DMS79 treated with DMSO at 0.1 percent for 48 hours (cell line): ENCODE measurements at regions not wholly inside any gene's neighbourhood (a gene's known extent, or its start where the extent isn't known, plus 50 kb on each side); places are given as distances from the start of the nearest gene placed in this dataset.

Experiments used
- DNase-seq: peaks from one replicate; lab custom pipeline; 2025; lab: John Stamatoyannopoulos, UW

DNA sequence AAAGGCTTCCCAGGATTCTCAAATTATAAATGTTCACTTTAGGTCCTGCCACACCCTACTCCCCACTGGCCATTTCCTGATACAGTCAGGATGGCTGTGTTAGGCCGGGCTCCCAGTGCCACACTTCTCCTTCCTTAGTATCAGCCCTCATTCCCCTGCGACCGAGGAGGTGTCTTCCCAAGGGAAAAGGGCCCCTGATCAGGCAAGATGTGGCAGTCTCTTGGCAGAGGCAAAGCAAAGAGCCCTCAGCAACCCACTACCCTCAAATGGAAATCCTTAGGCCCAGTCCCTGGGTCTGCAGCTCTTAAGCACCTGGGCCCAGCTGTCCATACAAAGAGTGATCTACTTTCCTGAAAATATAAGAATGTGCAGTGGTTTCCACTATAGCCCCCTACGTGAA lies 96.5 kb upstream of the VASH1 start:
- no peak for DNase-seq

- no peak for DNase-seq
Measured at GRCh38 chr14:76666746-76667145, 94.5 kb upstream of the VASH1 start.

- DNase-seq, result no peak
Measured at GRCh38 chr14:76669770-76670169, 91.5 kb upstream of the VASH1 start.

GRCh38 chr14:76672123-76672522 lies 89.1 kb upstream of the VASH1 start:
- no peak for DNase-seq

DNA sequence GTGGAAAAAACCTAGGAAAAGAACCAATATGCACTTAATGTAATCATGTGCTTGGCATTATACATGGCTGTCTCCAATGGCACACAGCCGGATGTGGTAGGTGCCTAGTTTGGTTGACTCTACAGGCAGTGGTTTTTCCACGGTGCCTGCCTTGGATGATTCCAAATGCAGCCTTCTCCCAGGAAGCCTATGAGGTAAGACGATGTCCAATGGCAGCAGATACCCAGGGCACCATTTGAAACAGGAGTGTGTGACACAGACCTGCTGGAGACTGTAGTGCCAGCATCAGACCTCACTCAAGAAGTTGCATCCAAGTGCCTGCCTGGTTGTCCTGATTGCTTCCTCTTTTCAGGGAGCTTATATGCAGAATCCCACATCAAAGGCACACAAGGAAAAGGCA lies 88.0 kb upstream of the VASH1 start:
- no peak for DNase-seq

- no peak for DNase-seq
Measured at GRCh38 chr14:76675046-76675445, 86.2 kb upstream of the VASH1 start.

- DNase-seq, result no peak
Measured at GRCh38 chr14:76676539-76676938, 84.7 kb upstream of the VASH1 start.

DNA sequence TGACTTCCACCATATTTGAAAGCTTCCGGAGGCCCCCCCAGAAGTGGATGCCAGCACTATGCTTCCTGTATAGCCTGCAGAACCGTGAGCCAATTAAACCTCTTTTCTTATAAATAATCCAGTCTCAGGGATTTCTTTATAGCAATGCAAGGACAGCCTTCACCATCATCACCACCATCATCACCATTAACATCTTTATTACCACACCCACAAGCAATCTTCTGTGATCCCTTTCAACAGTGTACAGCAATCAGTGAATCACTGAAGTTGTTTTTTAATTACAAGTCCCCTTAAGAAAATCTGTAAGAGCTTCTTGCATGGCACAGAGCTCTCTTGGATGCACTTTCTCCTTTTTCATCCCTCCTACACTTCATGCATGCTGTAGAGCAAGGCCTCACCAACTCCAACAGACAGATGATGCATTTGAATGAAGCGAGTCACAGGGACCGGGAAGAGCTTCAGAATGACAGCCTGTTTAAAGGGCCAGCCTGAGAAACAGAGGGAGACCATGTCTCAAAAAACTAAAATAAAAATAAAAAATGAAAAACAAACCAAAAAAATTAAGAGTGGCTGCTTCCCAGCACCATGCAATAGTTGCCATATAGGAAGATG lies 83.6 kb upstream of the VASH1 start:
- DNase-seq, result no peak

DNA sequence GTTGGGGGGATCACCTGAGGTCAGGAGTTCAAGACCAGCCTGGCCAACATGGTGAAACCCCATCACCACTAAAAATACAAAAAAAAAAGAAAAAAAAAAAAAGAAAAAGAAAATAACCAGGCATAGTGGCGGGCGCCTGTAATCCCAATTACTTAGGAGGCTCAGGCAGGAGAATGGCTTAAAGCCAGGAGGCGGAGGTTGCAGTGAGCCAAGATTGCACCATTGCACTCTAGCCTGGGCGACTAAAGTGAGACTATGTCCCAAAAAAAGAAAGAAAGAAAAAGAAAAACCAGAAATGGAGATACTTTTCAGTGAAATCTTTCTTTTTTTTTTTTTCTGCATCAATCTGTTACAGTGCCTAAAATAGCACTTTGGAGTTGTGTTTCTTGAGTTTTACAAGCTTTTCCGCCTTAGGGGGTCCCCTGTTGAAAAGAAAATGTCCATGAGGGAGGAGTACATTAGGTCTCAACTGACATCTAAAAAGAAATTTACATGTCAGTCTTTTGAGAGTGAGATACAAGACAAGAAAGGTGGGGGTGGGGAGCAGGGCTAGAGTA lies 82.9 kb upstream of the VASH1 start:
- no peak for DNase-seq

DNA sequence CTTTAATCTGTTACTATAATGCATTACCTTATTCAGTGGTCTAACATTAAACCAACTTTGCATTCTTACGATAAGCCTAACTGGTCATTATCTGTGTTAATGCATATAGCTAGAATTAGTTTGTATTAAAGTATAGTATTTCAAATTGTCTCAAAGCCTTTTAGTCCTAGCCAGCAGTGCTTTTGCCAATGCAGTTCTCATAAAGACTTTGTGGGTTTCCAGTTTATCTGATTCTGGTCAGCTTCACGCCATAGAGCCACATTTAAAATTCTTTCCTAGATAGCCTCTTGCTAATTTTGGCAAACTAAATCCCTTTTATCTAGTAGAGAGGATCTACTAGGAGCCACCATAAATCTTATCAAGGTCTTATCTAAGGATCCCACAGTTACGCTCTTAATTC lies 78.9 kb upstream of the VASH1 start:
- DNase-seq, result no peak

DNA sequence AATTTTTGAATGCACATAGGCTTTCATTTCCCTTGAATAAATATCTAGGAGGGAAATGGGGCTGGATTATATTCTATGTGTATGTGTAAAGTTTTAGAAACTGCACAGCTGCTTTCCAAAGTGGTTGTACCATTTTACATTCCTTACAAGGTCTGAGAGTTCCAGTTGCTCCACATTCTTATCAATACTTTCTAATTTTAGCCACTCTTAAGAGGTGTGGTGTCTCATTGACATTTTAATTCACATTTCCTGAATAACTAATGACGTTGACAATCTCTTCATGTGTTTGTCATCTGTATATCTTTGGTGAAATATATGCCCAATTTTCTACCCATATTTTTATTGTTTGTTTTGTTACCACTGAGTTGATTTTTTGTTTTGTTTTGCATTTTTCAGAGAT lies 74.6 kb upstream of the VASH1 start:
- no peak for DNase-seq

- peak; percentile 11 for DNase-seq
Measured at GRCh38 chr14:76687611-76688382, 73.5 kb upstream of the VASH1 start.

DNA sequence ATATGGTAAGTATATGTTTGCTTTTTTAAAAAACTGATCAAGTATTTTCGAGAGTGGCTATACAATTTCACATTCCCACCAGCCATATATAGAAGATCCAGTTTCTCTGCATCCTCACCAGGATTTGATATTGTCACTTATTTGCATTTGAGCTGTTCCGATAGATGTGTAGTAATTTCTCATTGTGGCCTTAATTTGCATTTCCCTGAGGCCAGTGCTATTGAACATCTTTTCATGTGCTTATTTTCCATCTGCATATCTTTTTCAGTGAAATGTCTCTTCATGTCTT lies 72.9 kb upstream of the VASH1 start:
- no peak for DNase-seq

DNA sequence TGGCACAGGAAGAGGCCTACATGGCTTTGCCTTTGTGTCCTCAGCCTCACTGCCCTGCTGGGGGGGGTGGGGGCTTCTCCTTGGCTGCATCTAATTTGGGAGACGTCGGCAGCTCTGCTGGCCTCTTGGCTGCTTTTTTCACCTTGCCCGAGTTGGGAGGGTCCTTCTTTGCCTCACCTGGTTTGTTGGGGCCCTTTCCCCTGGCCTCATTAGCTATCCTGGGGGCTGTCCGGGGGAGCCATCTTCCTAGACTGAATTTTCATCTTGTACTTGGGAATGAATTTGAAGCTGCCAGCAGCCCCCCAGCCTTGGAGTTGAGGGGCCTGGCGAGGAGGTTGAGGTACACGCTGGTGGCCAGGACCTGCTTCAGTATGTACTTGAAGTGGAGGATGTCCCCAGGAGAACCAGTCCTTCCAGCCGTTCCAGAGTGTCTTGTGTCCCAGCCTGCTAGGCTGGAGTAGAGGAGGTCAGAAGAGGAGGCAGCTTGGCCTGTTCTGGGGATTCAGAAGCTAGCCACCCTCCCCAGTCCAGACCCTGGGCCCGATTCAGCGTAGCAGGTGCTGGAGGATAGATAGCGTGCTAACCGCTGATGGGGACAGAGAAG lies 70.7 kb upstream of the VASH1 start:
- DNase-seq, result no peak

GRCh38 chr14:76694106-76694505 lies 67.2 kb upstream of the VASH1 start:
- no peak for DNase-seq

DNA sequence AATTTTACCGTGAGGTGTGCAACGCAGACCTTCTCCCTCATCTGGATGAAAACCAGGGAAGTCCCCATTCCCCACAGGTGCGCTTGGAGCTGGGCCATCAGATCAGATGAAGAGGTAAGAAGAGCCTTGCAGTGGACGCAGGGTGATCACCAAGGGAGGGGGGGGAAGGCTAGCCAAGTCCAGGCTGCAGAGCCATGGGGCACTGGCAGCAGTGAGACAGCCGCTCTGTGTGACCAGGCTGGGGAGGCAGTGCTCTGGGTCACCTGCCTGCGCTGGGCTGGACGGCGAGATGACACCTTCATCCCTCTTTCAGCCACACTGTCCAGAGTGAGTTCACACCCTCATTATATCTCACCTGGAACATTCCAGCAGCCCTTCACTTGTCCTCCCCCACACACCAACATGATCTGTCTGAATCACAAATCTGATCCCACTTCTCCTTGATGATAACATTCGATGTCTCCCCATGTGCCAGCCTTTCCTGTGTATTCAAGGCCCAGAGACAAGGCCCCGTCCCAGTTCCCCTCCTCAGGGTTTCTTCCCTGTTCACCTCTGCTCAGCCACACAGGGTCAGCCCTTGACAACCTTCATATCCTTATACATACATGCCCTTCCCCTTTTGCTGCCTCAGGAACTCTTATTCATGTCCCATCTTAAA lies 65.9 kb upstream of the VASH1 start:
- DNase-seq, result no peak

GRCh38 chr14:76696361-76696760 lies 64.9 kb upstream of the VASH1 start:
- DNase-seq, result no peak

- DNase-seq, result no peak
Measured at GRCh38 chr14:76696791-76697190, 64.5 kb upstream of the VASH1 start.

GRCh38 chr14:76697246-76697905 lies 63.9 kb upstream of the VASH1 start:
- no peak for DNase-seq

DNA sequence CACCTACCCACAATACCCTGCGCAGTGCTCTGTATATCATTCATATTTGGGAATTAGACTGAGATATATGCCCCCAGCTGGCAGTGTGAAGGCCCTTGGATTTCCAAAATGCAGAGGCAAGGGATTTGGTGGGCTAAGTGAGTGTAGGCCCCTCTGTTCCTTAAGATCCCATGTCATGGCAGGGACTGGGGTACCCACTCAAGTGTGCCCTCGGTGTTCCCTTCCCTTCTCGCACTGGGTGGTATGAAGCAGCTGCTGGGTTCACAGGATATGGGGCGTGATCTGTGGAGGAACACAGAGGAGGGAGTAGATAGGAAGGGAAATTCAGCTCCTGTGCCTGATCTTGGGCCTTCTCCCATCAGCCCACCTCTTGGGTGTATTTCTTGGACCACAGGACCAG lies 63.1 kb upstream of the VASH1 start:
- no peak for DNase-seq

GRCh38 chr14:76698631-76699030 lies 62.6 kb upstream of the VASH1 start:
- no peak for DNase-seq

DNA sequence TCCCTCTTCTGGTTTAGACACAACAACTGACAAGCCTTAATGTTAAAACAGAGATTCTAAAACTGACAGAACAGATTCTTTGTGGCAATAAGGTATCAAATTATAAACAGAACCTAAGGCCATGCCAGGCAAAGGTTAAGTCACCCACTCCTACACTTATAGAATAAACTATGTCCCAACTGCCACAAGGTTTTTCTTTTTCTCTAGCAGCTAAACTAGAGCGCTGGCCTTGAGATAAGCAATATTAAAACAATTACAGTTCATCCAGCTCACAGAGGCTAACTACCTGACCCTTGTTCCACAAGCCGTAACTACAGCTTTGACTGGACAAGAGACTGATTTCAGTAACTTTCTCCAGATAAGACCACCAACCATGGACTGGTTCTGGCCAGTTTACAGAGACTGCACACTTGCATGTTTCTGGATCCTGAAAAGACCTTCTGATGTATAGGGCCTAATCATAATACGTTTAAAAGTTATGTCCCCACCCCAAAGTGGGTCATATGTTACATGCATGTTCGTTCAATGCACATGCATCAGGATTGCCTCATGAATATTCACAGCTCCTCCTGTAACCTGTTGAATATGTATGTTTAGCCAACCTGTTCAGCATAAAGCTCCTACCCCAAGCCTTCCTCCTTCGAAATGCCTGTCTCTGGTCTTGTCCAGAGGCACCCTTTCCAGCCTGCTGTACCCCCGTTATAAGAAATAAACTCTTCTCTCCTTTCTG lies 61.9 kb upstream of the VASH1 start:
- no peak for DNase-seq
